DMS53 treated with DMSO at 0.1 percent for 48 hours (cell line): ENCODE measurements at regions not wholly inside any gene's neighbourhood (a gene's known extent, or its start where the extent isn't known, plus 50 kb on each side); places are given as distances from the start of the nearest gene placed in this dataset.

Experiments
- DNase-seq: peaks from one replicate; lab custom pipeline; 2025; ENCODE audit not compliant: unreplicated experiment; lab: John Stamatoyannopoulos, UW

DNA sequence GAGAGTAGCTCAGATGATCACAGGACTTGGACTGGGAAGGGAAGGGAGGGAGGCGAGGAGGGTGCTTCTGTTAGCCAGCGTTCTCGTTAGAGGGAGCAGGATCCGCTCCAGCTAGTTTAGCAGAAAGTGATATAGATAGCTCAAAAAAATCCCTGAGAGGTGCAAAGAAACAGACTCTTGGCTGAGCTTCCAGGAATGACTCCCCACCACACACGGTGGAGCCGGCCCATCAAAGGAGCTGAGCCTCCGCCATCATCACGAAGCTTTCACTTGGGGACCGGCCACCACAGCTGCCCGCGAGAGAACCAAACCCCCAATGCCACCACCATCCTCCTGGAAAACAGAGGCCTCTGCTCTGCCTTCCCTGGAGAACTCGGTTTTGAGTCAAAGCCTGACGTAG lies 124.6 kb upstream of the BCL2L14 start:
- no peak for DNase-seq

DNA sequence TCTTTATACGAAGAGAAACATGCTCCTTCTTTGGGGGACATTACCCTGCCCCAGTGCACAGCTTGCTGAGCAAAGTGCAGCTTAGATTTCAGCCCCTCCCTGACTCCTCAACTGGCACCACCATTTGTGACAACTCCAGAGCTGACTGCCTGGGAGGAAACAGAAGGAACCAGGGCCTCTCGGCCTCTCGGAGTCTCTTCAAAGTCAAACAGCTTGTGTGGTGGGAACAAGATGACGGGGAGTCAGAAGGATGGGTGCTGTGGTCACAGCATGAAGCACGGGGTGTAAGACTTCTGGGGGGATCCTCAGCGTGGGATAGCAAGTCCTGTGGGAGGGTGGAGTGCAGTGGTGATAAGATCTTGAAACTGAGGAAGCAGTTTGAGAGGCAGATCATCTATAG lies 123.5 kb upstream of the BCL2L14 start:
- no peak for DNase-seq

DNA sequence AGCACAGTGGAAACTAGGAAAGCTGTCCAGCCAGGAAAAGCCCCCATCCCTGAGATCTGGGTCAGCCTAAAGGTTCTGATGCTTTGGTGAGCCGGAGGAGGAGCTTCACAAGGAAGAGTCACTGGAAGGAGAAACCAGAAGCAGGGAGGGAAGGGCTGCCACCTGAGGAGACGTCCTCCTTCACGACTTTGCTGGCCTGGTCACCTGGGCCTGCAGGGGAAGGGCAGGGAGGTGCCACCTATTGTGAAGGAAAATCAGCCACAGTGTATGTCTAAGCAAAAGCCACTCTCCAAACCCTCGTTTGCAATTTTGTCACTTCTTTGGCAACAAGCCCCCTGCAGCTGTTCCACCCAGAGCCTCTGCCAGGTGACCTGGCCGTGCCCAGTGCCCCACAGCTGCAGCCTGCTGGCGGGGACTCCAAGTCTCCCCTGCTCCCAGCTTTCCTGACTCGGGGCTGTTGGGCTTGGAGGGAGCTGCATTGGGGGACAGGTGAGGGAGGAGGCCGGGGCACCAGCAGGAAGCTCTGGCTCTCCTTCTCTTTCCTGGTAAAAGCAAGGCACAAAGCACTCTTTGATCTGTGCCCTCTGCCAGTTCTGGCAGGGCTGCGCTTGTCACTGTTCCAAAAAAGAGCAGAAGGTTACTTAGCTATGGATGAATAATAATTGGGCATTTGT lies 120.9 kb upstream of the BCL2L14 start:
- DNase-seq: no peak

DNA sequence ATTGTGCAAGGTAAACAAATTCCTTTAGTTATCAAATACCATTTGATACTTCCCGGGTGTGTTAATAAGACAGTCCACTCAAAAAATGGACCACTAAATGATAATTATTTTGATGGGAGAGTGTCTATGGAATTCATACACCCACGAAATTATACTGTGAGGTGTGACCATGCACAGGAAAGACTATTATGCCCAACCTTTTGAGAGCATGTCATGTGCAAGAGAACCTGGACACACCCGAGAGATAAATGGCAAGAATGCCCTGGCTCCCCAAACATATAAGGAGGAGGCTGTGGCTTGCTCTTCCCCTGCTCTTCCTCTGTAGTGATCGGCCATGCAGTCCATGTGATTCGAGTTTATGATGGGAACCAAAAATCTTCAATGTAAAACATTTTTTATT lies 119.5 kb upstream of the BCL2L14 start:
- DNase-seq: no peak

DNA sequence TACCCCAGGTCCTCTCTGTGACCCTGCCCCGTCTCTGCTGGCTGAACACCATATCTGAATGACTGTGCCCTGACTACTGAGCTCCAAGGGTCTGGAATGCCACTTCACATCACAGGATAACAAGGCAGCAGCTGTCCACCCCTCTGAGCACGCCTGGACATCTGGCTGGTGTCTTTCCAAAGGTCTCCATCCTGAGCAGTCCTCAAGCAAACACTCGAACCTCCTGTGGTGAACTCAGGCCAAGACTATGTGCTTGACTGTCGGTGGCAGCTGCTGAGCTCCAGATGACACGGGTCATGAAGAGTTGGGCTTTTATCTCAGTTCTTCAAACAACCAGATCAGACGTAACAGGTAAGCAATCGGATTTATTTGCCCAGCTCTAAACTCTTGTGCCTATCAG lies 117.2 kb upstream of the BCL2L14 start:
- DNase-seq: peak; percentile 100

DNA sequence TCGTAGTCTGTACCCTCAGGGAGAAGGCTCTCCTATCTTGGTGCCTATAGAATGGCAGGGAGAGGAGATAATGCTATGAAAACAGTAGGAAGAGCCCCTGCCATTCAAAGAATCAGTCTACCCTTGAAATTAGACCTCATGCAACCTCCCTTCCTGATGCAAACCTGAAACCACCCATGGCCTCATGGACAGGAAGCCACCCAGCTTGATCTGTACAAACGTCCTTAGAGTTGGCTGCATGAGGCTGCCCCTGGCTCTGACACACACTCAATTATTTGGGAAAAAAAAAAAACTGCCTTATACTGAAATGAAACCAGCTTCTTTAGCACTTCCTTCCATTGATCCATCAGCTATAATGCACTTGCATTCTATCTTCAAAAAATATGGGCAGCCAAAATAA lies 116.6 kb upstream of the BCL2L14 start:
- DNase-seq: peak; percentile 89

DNA sequence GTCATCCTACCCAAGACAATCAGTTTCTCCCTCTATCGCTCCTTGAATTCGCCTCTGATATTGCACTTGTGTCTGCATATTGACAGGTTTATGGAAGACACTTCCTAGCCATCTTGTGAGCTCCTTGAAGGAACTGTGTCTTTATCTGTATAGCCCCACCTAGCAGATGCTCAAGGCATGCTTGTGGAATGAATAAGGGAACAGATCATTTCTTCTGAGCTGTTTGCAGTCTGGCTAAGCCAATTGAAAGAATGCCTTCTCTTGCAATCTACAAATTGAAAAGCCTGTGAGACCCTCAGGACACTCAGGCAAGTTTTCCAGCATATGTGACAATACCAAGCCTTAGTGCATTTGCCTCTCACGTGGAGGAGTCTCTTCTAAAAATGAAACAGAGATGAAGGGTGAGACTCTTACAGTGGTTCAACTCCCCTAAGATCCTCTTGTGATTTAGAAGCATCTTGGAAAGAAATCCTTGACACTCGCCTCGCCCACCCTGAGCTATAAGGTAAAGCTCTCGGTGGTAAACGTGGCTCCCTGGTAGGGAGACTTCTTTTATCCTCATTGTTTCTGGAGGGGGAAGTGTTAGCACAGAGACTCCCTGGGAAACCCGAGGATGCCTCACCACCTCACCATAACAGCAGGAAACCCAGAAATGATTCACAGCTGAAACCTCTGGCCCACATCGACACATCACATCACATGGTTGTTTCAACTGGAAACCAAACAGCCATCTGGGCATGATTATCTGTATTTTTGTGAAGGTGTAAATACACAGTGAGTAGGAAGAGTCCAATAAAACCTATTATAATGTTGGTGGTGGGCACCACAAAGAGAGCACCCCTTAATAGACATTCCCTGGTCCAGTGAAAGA lies 112.3 kb upstream of the BCL2L14 start:
- no peak for DNase-seq

DNA sequence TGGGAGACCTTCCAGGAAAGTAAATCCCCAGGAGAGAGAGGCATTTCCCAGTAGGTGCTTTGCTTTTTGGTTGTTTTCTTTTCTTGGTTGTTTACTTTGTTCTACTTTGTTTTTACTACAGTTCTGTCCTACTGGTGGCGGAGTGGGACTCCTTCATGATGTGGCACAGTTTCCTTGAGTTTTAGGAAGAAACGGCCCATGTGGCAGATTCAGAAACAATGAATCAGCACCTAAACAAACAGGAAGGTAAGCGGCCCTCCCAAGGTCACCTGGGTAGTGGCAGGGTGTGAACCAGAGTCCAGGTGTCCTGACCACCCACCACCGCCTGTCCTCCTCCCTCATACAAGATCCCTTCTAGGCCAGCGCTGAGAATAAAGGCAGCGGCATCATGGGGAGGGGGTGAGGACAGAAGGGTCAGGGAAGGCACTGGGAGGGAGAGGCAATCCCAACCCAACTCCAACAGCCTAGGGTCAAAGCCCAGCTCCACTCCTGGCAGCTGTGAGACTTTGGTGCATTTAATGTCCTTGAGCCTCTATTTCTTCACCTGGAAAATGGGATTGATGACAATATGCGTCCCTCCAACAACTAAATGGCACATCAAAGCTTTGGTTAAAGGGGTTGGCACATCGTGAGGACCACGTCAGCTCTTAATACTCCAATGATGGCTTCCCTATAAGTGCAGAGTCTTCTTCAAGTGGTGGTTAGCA lies 111.5 kb upstream of the BCL2L14 start:
- DNase-seq: peak; percentile 25

DNA sequence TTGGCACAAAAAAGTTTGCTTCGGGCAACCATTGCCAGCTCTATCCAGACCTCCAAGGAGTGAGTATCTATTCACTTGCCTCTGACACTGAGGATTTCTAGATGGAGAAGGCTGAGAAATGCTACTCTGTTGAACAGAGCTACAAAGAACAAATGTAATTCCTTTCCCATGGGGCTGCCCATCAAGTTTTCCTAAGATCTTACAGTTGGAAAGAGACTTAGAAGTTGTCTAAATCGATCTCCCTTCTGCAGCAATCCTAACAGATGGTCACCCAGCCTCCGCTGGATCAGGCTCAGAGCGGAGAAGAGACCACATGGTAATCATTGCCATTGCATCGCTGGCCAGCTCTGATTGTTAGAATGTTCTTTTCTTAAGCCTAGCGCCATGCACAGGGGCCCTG lies 110.1 kb upstream of the BCL2L14 start:
- DNase-seq: no peak

DNA sequence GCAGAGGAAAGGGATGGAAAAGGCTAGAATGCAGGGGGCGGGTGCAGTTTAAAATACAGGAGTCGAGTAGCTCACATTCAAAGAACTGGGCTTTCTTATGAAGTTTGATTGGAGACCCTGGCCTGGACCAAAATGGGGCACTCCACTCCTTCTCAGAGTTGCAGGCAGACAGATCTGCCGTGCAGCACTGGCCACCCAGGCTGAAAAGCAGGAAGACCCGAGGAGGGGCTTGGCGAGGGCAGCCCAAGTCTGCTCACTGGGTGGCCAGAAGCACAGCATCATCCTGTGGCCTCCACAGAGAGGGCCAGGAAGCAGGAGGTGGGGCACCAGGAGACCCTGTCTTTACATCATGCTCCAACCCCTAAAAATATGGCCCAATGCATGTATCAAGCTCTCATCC lies 109.1 kb upstream of the BCL2L14 start:
- no peak for DNase-seq

DNA sequence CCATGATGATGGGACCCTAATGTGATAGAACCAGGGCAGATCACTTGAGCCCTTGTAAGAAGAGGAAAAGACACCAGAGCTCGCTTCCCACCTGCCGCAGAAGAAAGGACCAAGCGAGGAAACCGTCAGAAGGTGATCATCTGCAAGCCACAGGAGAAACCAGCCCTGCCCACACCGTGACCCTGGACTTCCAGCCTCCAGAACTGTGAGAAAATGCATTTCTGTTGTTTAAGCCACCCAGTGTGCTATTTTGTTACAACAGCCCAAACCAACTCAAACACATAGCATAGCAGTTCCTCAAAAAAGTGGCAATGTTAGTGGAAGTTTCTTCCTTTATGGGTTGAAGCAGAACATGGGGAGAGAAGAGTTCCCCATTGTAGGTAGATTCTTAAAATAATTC lies 107.9 kb upstream of the BCL2L14 start:
- DNase-seq: no peak

DNA sequence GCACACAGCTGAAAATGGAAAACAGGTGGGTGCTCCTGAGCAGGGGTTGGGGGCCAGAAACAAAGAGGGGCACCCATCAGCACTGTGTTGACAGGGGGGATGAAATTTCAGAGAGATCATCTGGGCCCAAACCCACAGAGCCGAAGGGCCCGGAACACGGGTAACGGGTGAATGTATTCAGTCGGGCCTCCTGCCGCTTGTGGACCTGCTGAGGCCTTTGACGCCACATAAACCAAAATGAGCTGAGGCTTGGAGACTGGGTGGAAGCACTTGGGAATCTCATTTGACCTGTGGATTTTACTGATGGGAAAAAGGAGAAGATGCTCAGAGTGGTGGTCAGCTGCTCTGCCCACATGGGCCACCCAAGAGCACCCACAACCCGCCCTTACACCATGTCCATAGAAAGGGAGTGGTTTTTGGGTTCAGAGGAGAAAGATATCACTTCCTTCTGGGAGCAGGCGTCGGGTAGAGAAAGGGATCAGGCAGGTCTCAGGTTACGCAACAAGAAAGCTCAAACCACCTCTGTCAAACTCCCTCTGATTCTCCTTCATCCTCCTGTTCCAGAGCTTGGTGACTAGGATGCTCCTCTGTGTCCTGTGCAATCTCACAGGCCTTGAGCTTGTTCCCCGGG lies 106.8 kb upstream of the BCL2L14 start:
- DNase-seq: no peak

DNA sequence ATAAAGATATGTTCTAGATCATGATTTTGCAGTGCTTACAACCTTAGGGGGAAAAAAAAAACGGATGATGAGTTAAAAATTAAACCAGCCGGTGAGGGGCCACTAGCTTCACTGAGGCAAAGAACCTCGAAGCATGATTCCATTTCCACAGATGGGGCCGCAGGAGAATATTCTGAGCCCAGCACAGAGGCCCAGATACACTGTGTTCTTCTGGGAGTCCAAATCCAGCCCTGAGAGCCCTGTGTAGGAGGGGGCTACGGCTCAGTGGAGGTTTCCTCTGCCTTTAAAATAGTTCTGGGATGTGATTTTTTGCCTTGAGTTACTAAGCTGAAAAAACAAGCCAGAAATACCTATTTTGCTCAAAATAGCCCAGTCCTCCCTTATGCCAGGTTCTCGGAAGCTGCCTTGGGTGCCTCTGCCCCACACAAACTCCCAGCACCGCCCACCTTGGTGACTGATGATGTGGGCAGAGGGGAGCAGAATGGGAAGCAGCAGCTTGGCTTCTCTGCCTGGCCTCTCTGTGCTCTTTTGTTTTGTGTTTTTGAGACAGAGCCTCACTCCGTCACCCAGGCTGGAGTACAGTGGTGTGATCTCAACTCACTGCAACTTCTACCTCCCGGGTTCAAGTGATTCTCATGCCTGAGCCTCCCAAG lies 105.4 kb upstream of the BCL2L14 start:
- DNase-seq: peak; percentile 29

DNA sequence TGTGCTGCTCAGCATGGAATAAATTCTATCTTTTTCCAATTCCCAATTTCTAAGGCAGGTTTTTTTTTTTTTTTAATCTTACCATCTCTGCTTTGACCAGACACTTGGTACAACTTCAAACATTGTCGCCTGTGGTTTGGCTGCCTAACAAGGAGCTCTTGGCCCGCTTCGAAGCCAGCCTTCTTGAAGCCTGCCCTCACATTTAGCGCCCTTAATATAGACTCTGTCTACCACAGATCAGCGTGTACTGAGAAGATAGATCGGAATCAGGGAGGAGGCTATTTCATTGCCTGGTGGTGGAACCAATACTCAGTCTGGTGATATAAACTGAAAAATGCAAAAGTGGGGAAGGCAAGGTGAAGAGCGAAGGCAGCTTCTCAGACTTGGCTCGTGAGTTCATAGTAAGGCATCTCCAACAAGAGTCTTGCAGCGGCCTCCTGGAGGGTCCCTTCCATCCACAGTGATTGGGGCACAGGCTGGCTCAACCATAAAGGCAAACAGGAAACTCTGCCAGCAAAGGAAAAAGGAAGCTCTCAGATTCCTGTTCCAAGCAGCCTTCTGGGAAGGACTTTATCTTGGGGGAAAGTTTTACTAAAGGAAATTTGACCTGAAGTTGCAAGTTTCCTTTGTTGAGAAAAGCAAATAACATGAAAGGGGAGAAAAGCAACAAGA lies 103.2 kb upstream of the BCL2L14 start:
- no peak for DNase-seq

DNA sequence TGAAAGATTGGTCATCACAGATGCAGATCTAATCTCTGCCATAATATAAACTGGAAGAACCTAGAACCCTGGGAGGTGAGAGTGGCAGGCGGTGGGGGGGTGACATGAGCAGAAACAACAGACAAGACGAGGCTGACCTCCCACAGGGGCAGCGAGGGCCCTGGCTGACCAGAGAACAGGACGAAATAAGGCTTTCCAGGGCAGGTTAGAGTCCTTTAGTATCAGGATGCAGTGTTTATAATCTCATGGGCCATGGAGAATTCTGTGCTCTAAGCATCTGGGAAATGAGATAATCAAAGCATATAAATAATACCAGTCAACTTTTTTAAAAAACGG lies 102.7 kb upstream of the BCL2L14 start:
- no peak for DNase-seq

DNA sequence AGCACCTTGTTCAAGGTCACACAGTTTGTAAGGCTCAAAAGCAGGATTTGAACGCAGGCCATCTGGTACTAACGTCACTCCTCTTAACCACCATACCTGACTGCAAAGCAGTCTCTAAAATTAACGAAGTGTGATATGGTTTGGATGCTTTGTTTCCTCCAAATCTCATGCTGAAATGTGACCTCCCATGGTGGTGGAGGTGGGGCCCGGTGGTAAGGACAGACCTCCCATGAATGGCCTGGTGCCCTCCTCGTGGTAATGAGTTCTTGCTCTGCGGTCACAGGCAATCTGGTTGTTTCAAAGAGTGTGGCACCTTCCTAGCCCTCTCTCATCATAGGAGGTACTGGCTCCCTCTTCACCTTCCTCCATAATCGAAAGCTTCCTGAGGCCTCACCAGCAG lies 102.2 kb upstream of the BCL2L14 start:
- DNase-seq: no peak

DNA sequence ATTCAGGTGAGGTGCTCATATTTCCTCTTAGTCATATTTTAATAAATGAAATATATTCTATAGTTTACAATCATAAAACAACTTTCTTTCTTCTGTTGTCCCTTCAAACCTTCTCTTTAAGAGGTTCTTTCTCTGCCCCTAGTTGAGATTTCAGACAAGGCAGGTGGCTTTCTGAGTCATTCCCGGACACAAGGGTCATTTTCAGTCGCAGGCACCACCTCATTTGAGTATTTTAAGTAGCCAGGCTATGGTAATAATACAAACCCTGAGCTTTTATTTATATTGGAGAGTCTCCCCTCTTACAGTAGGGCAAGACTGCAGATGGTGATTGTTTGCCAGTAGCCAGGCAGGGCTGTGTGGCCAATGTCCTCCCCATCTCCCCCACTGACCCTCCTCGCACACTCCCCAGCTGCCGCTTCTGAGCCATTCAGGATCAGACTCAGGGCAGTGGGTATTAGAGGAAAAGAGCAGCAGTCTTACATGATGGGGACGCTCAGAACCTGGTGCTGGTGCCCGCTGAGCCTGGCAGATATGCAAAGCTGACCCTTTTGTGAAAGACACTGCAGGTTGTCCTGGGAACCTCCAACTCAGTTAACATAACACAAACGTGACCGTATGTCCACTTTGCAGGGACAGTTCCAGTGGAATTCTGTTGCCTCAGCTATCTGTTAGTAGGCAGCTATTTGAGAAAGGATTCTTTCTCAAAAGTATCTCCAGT lies 101.1 kb upstream of the BCL2L14 start:
- DNase-seq: no peak

DNA sequence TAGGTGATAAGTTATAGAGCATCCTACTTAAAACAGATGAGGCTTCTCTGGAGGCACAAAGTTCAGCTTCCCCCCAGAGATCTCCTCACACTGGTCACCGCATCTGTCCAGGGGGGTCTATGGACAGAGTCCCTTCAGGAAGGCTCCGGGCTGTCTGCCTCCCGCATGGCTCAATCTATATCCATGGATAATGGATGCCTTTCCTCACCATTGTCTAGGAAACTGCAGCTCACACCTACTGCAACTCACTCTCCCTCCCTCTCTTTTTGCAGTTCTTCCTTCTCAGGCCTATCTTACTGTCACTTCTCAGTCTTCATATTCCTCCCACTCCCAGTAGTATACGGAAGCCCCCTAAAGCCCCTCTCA lies 100.6 kb upstream of the BCL2L14 start:
- no peak for DNase-seq

DNA sequence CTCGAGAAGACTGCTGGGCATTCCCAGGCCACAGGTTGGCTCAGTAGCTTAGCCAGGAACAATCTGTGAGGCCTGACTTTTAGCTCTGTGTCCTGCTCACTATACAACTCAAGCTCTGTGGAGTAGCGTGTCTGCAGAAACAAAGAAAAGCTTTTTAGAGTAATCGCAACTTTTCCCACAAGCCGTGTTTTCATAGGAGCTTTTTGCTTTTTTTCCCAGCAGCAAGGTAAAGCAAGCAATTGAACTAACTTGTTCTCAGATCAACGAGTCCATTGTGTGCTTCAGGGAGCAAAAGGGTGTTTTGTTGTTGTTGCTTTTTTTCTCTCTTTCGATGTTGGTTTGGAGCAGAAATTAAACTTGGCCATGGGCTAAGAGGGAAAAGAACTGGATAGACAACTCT lies 97.3 kb upstream of the BCL2L14 start:
- DNase-seq: no peak

DNA sequence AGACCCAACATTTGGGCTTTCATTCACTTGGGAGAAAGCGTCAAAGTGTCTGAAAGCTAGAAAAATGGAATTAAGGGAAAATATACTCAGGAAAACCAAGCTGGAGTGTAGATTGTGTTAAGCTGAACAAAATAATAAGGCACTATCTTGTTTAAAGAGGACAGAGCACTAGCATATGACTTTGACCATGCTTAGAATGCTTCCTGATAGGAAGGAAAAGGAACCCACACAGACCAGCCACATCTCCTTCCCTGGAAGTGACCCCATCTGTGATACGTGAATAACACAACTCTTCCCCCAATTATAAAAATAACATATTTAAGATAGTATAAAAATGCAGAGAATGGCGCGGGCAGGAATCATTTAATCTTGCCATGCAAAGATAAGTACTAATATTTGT lies 94.7 kb upstream of the BCL2L14 start:
- no peak for DNase-seq
